BLaER1 (cell line): ENCODE measurements at regions not wholly inside any gene's neighbourhood (a gene's known extent, or its start where the extent isn't known, plus 50 kb on each side); places are given as distances from the start of the nearest gene placed in this dataset.

Experiments used
- H3K27ac ChIP-seq: shearing (Covaris generic); formaldehyde crosslinking; 2 replicates; pipeline ENCODE4 v1.8.1; 2022
- H3K27me3 ChIP-seq: shearing (Covaris generic); formaldehyde crosslinking; 2 replicates; pipeline ENCODE4 v1.8.1; 2022
- H3K36me3 ChIP-seq: shearing (Covaris generic); formaldehyde crosslinking; 2 replicates; pipeline ENCODE4 v1.8.1; 2022
- H3K4me1 ChIP-seq: shearing (Covaris generic); formaldehyde crosslinking; 2 replicates; pipeline ENCODE4 v1.8.1; 2022
- H3K4me2 ChIP-seq: shearing (Covaris generic); formaldehyde crosslinking; 2 replicates; pipeline ENCODE4 v1.8.1; 2022
- H3K4me3 ChIP-seq: shearing (Covaris generic); formaldehyde crosslinking; 2 replicates; pipeline ENCODE4 v1.8.1; 2022
- H3K9ac ChIP-seq: shearing (Covaris generic); formaldehyde crosslinking; 2 replicates; pipeline ENCODE4 v1.8.1; 2022
- H3K9me3 ChIP-seq: shearing (Covaris generic); formaldehyde crosslinking; 2 replicates; pipeline ENCODE4 v1.8.1; 2022
- H4K20me1 ChIP-seq: shearing (Covaris generic); formaldehyde crosslinking; 2 replicates; pipeline ENCODE4 v1.8.1; 2022
- Cebpa-rat ChIP-seq: shearing (Covaris generic); IDR thresholded peaks from 2 replicates; pipeline ENCODE4 v1.8.1; 2022

DNA sequence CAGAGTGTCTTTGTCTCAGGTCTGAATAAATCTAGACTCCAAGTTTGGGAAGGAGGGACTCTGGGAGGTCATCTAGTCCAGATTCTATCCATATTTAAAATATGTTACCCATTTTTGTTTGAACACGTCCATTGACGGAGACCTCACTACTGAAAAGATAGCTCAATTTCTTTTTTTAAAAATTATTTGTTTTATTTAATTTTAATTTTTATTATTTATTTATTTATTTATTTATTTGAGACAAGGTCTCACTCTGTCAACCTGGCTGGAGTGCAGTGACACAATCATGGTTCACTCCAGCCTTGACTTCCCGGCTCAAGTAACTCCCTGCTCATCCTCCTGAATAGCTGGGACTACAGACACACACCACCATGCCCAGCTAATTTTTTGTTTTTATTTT lies 89.5 kb upstream of the SNX19 start:
- Histone ChIP-seq H3K9ac (no peak overlapping the region), H4K20me1 (no peaks in the 10 kb centered on the region), H3K4me3 (no peak overlapping the region), H3K36me3 (no peaks in the 10 kb centered on the region), H3K27me3 (no peaks in the 10 kb centered on the region), H3K27ac (no peak overlapping the region), H3K4me1 (no peaks in the 10 kb centered on the region), H3K9me3 (no peaks in the 10 kb centered on the region), H3K4me2 (no peak overlapping the region)
- no peak for TF ChIP-seq Cebpa-rat

DNA sequence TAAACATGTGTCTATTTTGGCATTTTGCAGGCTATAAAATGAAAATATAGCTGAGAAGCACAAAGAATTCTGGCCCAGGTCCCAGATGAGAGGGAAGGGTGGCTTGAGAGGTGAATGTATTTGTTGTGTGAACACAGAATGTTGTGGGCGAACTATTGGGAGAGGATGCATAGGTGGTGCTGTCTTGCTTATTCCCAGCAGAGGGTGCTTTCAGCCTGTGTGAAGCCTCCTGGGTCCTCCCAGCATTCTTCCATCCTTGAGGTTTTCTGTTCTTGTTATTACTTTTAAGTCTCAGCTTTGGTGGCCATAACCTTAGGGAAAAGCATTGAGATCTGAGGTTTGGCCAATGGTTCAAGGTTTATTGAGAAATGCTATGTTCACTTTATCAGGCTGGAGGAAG lies 108.7 kb upstream of the SNX19 start:
- Histone ChIP-seq H3K4me3 (no peak overlapping the region), H3K36me3 (no peaks in the 10 kb centered on the region), H3K4me1 (no peaks in the 10 kb centered on the region), H3K27ac (no peak overlapping the region), H4K20me1 (no peaks in the 10 kb centered on the region), H3K27me3 (no peaks in the 10 kb centered on the region), H3K9ac (no peak overlapping the region), H3K9me3 (no peaks in the 10 kb centered on the region), H3K4me2 (no peak overlapping the region)
- TF ChIP-seq Cebpa-rat: no peak

DNA sequence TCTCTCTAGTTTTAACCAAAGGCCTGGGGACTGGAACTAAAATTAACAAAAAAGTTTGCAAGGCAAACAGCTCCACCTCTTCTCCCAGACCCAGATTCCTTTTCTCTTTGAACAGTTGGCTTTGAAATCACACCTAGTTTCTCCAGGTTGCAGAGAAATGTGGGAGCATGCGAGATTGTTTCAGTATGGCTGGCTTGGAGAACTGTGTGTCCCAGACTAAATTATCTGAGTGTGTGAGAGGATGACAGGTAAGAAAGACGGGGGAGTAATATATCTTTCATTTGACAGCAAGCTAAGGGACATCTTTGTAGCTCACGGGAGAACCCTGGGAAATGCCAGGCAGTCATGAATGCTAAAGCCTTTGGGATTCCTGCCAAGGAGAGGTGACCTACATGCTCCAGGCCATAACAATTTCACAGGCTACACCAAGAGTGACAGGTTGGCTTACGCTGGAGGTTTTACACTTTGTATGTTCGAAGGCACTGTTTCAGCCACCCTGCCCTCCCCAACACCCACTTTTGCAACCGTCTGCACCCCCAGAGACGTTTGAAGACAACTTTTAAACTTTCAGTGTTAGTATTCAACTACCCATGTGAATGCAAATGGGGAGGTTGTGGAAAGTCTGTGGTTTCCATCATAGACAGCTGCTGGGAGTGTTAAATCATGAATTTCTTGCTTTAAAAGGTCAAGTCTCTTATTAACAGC lies 109.3 kb upstream of the SNX19 start:
- TF ChIP-seq Cebpa-rat: no peak
- Histone ChIP-seq H3K4me3 (no peak overlapping the region), H3K36me3 (no peaks in the 10 kb centered on the region), H3K9me3 (no peaks in the 10 kb centered on the region), H4K20me1 (no peaks in the 10 kb centered on the region), H3K9ac (no peak overlapping the region), H3K27ac (no peak overlapping the region), H3K4me2 (no peak overlapping the region), H3K4me1 (no peaks in the 10 kb centered on the region), H3K27me3 (no peaks in the 10 kb centered on the region)

DNA sequence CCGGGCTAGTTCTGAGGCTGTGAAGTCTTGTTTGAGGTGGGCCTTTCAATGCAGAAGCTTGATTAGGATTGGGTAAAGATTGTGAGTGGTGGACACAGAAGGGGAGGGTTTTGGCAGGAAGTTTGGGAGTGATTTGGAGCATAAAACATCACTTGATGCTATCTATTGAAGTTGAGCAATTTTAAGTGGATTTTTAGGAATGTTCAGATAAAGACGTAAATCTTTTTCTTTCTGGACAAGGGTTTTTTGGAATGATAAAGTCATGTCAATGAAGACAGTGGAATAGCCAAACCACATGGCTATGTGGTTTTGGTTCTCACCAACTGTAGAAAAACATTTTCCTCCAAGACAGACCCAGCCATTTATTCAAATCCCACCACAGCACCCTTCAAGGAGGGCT lies 111.2 kb upstream of the SNX19 start:
- TF ChIP-seq Cebpa-rat: no peak
- H3K9me3 ChIP-seq: no peaks in the 10 kb centered on the region
- H3K27ac ChIP-seq: no peak overlapping the region
- H4K20me1 ChIP-seq: no peaks in the 10 kb centered on the region
- H3K27me3 ChIP-seq: no peaks in the 10 kb centered on the region
- H3K4me2 ChIP-seq: no peak overlapping the region
- no peaks in the 10 kb centered on the region for H3K36me3 ChIP-seq
- no peaks in the 10 kb centered on the region for H3K4me1 ChIP-seq
- no peak overlapping the region for H3K9ac ChIP-seq
- no peak overlapping the region for H3K4me3 ChIP-seq

DNA sequence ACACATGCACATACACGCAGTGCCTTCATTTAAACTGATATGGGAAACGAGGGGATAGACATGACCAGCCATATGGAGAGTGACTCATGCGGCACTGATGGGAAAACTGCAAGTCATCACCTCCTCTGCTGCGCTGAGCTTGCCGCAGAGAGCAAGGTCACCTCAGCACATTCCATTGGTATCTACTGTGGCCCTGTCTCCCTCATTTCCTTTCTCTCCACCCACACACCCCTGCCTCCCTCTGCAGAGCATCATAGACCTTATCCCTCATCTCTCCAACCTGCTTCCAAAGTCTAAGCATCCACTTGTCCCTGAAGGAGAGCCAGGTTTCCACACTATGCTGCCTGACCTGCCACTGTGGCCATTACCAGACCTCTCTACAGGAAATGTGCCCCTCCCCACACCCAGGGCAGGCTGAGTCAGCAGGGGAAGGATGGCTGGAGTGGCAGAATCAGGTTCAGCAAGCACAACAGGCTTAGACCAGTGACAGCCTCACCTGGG lies 116.9 kb upstream of the SNX19 start:
- Histone ChIP-seq H3K9ac (no peak overlapping the region), H4K20me1 (no peaks in the 10 kb centered on the region), H3K4me1 (no peaks in the 10 kb centered on the region), H3K4me2 (no peak overlapping the region), H3K27ac (no peak overlapping the region), H3K9me3 (no peaks in the 10 kb centered on the region), H3K36me3 (no peaks in the 10 kb centered on the region), H3K27me3 (no peaks in the 10 kb centered on the region), H3K4me3 (no peak overlapping the region)
- TF ChIP-seq Cebpa-rat: no peak

DNA sequence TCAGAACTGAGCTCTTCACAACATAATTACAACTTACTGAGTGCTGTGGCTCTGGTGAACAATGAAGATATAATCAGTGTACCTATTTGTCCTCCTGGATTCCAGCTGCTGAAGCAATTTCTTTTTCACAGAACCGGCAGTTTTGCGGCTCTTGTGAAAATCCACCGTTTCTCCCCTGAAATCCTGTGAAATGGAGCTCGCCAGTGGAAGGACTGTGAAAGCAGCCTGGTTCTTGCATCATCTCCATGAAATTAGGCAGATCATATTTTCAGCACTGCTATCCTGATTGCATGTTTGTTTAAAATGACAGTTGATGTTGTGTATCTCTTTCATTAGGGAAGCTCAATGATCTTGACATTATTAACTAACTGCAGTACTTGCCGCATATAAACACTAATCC lies 120.2 kb upstream of the SNX19 start:
- H4K20me1 ChIP-seq: no peaks in the 10 kb centered on the region
- H3K4me1 ChIP-seq: no peaks in the 10 kb centered on the region

DNA sequence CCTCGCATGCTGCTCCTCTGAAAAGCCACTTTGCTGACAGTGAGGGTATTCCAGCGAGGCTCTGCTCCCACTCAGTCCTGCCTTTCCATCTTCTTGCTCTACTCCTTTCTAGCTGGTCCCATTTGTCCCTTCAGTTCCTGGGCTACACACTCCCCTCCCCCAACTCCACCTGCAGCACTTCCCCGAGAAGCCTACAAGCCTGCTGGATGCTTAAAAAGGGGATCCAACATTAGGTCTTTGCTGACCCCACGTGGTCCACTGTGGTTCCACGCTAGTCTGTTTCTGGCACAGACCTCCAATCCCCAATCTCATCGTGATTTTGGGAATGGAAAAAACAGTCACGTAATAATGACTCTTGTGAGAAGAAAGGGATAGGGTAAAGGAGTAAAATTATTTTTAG lies 121.6 kb upstream of the SNX19 start:
- no peak for TF ChIP-seq Cebpa-rat
- Histone ChIP-seq H3K27me3 (no peaks in the 10 kb centered on the region), H3K4me1 (no peaks in the 10 kb centered on the region), H3K4me2 (no peak overlapping the region), H3K4me3 (no peak overlapping the region), H3K9me3 (no peaks in the 10 kb centered on the region), H3K27ac (no peak overlapping the region), H3K9ac (no peak overlapping the region), H4K20me1 (no peaks in the 10 kb centered on the region), H3K36me3 (no peaks in the 10 kb centered on the region)

More for the DNA sequence above, 120.2 kb upstream of the SNX19 start:
- no peaks in the 10 kb centered on the region for H3K36me3 ChIP-seq
- no peak overlapping the region for H3K9ac ChIP-seq
- H3K27ac ChIP-seq: no peak overlapping the region
- no peak overlapping the region for H3K4me3 ChIP-seq
- no peak for TF ChIP-seq Cebpa-rat
- no peaks in the 10 kb centered on the region for H3K27me3 ChIP-seq
- H3K9me3 ChIP-seq: no peaks in the 10 kb centered on the region
- H3K4me2 ChIP-seq: no peak overlapping the region

DNA sequence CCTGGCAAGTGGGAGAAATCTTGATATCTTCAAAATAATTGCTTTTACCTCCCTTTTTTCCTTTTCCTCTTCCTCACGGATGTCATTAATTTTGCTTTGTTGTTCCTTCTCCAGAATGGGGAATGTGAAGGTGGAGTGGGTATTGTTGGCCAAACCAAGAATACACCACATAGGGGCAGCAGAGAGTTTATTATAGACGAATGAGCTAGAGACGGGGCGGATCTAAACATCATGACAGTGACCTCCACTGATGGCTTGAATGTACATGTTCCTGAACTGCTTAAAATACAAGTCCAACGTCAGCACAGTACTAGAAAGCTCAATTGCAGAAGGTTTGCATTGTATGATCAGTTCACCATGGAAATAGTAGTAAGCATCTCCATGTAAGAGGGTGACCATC lies 122.3 kb upstream of the SNX19 start:
- no peaks in the 10 kb centered on the region for H3K27me3 ChIP-seq
- H4K20me1 ChIP-seq: no peaks in the 10 kb centered on the region
- no peaks in the 10 kb centered on the region for H3K36me3 ChIP-seq
- H3K4me2 ChIP-seq: no peak overlapping the region
- H3K27ac ChIP-seq: no peak overlapping the region
- H3K9ac ChIP-seq: no peak overlapping the region
- no peaks in the 10 kb centered on the region for H3K9me3 ChIP-seq
- no peaks in the 10 kb centered on the region for H3K4me1 ChIP-seq
- no peak overlapping the region for H3K4me3 ChIP-seq
- TF ChIP-seq Cebpa-rat: no peak

DNA sequence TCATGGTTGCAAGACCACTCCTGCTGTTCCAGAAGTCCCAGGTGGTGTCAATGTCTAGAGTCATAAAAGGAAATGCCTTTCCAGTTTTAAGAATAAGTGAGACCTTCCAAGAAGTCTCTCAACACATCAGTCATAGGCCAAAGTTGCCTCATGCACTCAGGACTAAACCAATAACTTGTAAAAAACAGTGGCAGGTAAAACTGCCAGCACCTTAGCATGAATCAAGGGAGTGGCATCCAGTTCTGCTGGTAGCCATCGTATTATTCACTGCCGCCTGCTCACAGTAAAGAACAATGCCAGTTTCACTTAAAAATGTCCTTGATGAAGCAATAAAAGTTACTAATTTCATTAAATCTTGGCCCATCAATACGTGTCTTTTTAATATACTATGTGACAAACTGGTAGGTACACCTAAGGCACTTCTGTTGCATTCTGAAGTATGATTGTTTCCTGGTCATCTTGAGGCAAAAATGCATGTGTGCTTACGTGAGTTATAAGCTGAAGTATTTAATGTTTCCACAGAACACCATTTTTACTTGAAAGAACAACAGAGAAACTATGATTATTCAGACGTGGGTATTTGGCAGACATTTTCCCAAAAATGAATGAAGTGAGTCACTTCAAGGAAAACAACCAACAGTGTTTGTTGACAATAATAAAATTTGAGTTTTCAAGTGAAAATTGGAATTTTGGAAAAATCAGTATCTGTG lies 125.2 kb upstream of the SNX19 start:
- H3K27ac ChIP-seq: no peak overlapping the region
- no peaks in the 10 kb centered on the region for H3K9me3 ChIP-seq
- no peak overlapping the region for H3K9ac ChIP-seq
- no peaks in the 10 kb centered on the region for H3K27me3 ChIP-seq
- H3K4me2 ChIP-seq: no peak overlapping the region
- H3K4me1 ChIP-seq: no peaks in the 10 kb centered on the region
- no peaks in the 10 kb centered on the region for H3K36me3 ChIP-seq
- no peak for TF ChIP-seq Cebpa-rat
- H3K4me3 ChIP-seq: no peak overlapping the region
- H4K20me1 ChIP-seq: no peaks in the 10 kb centered on the region

DNA sequence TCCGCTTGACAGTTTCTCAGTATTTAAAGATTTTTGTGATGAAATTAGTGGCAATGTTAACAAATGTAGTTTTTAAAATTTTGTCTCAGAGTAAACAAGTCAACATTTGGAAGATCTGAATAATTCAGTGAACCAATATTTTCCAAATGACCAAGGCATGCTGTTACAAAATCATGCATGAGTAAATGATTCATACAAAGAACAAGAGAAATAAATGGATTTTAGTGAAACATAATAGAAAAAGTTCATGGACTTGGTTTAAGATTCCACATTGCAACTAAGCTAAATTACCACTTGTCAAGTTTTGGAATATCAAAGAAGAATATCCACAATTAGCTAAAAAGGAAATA lies 125.7 kb upstream of the SNX19 start:
- Histone ChIP-seq H3K4me1 (no peaks in the 10 kb centered on the region), H3K4me2 (no peak overlapping the region), H4K20me1 (no peaks in the 10 kb centered on the region), H3K9ac (no peak overlapping the region), H3K27me3 (no peaks in the 10 kb centered on the region), H3K4me3 (no peak overlapping the region), H3K27ac (no peak overlapping the region), H3K36me3 (no peaks in the 10 kb centered on the region), H3K9me3 (no peaks in the 10 kb centered on the region)
- no peak for TF ChIP-seq Cebpa-rat
